ENCODE measurements at regions not wholly inside any gene's neighbourhood (a gene's known extent, or its start where the extent isn't known, plus 50 kb on each side); places are given as distances from the start of the nearest gene placed in this dataset.

GRCh38 chr6:51285876-51286275 lies 467.2 kb downstream of the TFAP2B start:
- TF ChIP-seq CTCF (conservative IDR thresholded peaks at IDR 0.05; ENCODE audit: low read depth, low read length) (no peak), EZH2 (IDR thresholded peaks at IDR 0.05; ENCODE audit: borderline replicate concordance, low read depth, low read length, poor library complexity, severe bottlenecking) (no peak)

Measured in A673 (cell line).